ENCODE measurements at regions not wholly inside any gene's neighbourhood (a gene's known extent, or its start where the extent isn't known, plus 50 kb on each side); places are given as distances from the start of the nearest gene placed in this dataset.

DNA sequence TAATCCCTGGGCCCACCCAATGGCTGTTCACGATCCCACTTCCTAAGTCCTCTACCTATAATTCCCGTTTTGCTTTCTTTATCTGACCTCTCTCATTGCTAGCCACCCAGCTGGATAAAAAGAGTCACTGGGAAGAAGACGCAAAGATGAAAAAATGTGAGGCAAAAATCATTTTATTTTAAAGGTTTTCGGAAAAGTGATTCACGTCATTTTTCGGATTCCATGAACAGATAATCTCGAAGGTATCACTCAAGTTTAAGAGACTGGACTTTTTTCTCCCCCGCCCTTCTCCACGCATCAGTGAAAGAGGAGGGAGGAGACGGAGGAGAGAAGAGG is 266.6 kb downstream of the CGGBP1 start:
- H2BK120ac ChIP-seq (ENCODE audit: low read depth, low read length, poor library complexity, severe bottlenecking), result no peak overlapping the region
- H3K27me3 ChIP-seq (ENCODE audit: insufficient read depth, low read length), result no peaks in the 10 kb centered on the region; the same call in 1 of the 2 replicates
- no peak overlapping the region for H2AFZ ChIP-seq (ENCODE audit: low read length)
- peaks cover 52% of the 10 kb centered on the region for H3K27me3 Mint-ChIP-seq (ENCODE audit: low read depth)
- no peak for DNase-seq
- no peak overlapping the region for H4K91ac ChIP-seq (ENCODE audit: insufficient read length, low read depth, low read length)
- no peak overlapping the region for H2BK20ac ChIP-seq (ENCODE audit: low read depth, low read length, poor library complexity, severe bottlenecking)
- H2BK12ac ChIP-seq (ENCODE audit: insufficient read length, low read depth, low read length), result no peak overlapping the region
- no peak overlapping the region for H3T11ph ChIP-seq (ENCODE audit: low read length)
- no peak overlapping the region for H3K14ac ChIP-seq (ENCODE audit: insufficient read depth, low read length)
- no peak overlapping the region for H4K8ac ChIP-seq (replicated peaks; ENCODE audit: insufficient read length, low read depth, low read length)
- H3K36me3 Mint-ChIP-seq (ENCODE audit: insufficient read depth in 1 of 3, low read depth in 3 of 3), result no peaks in the 10 kb centered on the region; a peak in 1 of 7 replicates
- no peak overlapping the region for H3K9ac ChIP-seq (ENCODE audit: extremely low read depth, insufficient read length, low read length)
- no peak overlapping the region for H3K27ac Mint-ChIP-seq
- H3K4me1 Mint-ChIP-seq, result peaks cover 14 to 20% of the 10 kb centered on the region in 2 experiments
- H3K79me2 ChIP-seq (ENCODE audit: insufficient read depth, low read length), result no peaks in the 10 kb centered on the region
- no peak overlapping the region for H4K5ac ChIP-seq (ENCODE audit: insufficient read length, low read depth, low read length)
- no peaks in the 10 kb centered on the region for H4K20me1 ChIP-seq (ENCODE audit: control insufficient read depth, insufficient read depth, insufficient read length)
- H3K9me3 ChIP-seq (ENCODE audit: control insufficient read depth, low read depth, low read length), result no peaks in the 10 kb centered on the region
- no peaks in the 10 kb centered on the region for H3K79me1 ChIP-seq (ENCODE audit: insufficient read depth, low read depth, low read length, poor library complexity, severe bottlenecking)
- H3K27ac ChIP-seq (ENCODE audit: insufficient read length, low read depth, low read length), result no peak overlapping the region
- peaks cover 3% of the 10 kb centered on the region for H3K23me2 ChIP-seq (ENCODE audit: insufficient read length, low read depth, low read length, poor library complexity, severe bottlenecking)
- TF ChIP-seq, protein P1, sequence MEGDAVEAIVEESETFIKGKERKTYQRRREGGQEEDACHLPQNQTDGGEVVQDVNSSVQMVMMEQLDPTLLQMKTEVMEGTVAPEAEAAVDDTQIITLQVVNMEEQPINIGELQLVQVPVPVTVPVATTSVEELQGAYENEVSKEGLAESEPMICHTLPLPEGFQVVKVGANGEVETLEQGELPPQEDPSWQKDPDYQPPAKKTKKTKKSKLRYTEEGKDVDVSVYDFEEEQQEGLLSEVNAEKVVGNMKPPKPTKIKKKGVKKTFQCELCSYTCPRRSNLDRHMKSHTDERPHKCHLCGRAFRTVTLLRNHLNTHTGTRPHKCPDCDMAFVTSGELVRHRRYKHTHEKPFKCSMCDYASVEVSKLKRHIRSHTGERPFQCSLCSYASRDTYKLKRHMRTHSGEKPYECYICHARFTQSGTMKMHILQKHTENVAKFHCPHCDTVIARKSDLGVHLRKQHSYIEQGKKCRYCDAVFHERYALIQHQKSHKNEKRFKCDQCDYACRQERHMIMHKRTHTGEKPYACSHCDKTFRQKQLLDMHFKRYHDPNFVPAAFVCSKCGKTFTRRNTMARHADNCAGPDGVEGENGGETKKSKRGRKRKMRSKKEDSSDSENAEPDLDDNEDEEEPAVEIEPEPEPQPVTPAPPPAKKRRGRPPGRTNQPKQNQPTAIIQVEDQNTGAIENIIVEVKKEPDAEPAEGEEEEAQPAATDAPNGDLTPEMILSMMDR (conservative IDR thresholded peaks at IDR 0.05), result no peak
- no peak overlapping the region for H3K18ac ChIP-seq (ENCODE audit: insufficient read length, low read depth, low read length)
- no peak overlapping the region for H2BK5ac ChIP-seq (ENCODE audit: insufficient read length, low read length)
- H2BK15ac ChIP-seq (ENCODE audit: low read depth, low read length), result no peak overlapping the region
- H2AK5ac ChIP-seq (ENCODE audit: insufficient read length, low read length), result no peak overlapping the region
- no peak overlapping the region for H3K4ac ChIP-seq (ENCODE audit: low read depth, low read length)
- no CpG with 5 or more reads among the region's 10 CpGs for WGBS (ENCODE audit: extremely low coverage, insufficient read length, low lambda C conversion rate)
- H3K4me1 ChIP-seq (ENCODE audit: insufficient read depth, low read length), result no peaks in the 10 kb centered on the region; the same call in 1 of the 2 replicates
- H3K4me3 Mint-ChIP-seq, result peak overlapping the region; percentile 76 to 90
- H3K23ac ChIP-seq (ENCODE audit: insufficient read length, low read depth, low read length), result no peak overlapping the region
- peak overlapping the region; percentile 69 for H3K4me2 ChIP-seq (ENCODE audit: insufficient read depth, insufficient read length, low read length)
- no peaks in the 10 kb centered on the region for H3K9me3 Mint-ChIP-seq
- H3K56ac ChIP-seq (ENCODE audit: insufficient read length, low read depth, low read length), result no peak overlapping the region

Data from H9 (cell line).